ENCODE measurements at regions not wholly inside any gene's neighbourhood (a gene's known extent, or its start where the extent isn't known, plus 50 kb on each side); places are given as distances from the start of the nearest gene placed in this dataset.

GRCh38 chr3:182521339-182521738, 272.0 kb upstream of the ATP11B start:
- no peak for TF ChIP-seq POLR2A (IDR thresholded peaks at IDR 0.05)
- TF ChIP-seq, protein P1, sequence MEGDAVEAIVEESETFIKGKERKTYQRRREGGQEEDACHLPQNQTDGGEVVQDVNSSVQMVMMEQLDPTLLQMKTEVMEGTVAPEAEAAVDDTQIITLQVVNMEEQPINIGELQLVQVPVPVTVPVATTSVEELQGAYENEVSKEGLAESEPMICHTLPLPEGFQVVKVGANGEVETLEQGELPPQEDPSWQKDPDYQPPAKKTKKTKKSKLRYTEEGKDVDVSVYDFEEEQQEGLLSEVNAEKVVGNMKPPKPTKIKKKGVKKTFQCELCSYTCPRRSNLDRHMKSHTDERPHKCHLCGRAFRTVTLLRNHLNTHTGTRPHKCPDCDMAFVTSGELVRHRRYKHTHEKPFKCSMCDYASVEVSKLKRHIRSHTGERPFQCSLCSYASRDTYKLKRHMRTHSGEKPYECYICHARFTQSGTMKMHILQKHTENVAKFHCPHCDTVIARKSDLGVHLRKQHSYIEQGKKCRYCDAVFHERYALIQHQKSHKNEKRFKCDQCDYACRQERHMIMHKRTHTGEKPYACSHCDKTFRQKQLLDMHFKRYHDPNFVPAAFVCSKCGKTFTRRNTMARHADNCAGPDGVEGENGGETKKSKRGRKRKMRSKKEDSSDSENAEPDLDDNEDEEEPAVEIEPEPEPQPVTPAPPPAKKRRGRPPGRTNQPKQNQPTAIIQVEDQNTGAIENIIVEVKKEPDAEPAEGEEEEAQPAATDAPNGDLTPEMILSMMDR (IDR thresholded peaks at IDR 0.05), result no peak

All from body of pancreas (tissue), 4 donors.